ENCODE measurements at regions not wholly inside any gene's neighbourhood (a gene's known extent, or its start where the extent isn't known, plus 50 kb on each side); places are given as distances from the start of the nearest gene placed in this dataset.
"Not testable (repeated sequence)": the region's sequence is repeated elsewhere in the genome, so short reads cannot be mapped to it uniquely, and the experiment has no call there.

DNA sequence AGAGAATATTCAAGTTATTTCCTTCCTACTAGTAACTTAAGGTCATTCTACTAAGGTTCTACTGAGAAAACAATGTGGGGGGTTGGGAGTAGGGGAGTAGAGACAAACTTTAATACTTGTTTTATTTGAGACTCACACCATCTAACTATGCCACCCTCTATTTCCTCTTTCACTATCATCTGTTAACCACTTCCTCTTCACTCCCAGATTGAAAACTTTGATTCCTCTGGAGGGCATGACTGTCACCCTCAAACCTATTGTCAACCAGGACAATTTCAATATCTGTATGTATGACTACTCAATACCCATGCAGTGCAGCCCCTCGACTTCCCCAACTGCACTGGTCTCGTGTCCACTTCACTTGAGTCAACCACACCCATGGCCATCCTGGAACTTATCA, 165.6 kb upstream of the POGK start:
- Mint-ChIP-seq H3K36me3 (no peaks in the 10 kb centered on the region), H3K27me3 (ENCODE audit: low read depth) (peaks cover 2% of the 10 kb centered on the region), H3K9me3 (no peaks in the 10 kb centered on the region), H3K4me3 (no peak overlapping the region), H3K27ac (no peak overlapping the region), H3K4me1 (no peaks in the 10 kb centered on the region)
- TF ChIP-seq, protein P1, sequence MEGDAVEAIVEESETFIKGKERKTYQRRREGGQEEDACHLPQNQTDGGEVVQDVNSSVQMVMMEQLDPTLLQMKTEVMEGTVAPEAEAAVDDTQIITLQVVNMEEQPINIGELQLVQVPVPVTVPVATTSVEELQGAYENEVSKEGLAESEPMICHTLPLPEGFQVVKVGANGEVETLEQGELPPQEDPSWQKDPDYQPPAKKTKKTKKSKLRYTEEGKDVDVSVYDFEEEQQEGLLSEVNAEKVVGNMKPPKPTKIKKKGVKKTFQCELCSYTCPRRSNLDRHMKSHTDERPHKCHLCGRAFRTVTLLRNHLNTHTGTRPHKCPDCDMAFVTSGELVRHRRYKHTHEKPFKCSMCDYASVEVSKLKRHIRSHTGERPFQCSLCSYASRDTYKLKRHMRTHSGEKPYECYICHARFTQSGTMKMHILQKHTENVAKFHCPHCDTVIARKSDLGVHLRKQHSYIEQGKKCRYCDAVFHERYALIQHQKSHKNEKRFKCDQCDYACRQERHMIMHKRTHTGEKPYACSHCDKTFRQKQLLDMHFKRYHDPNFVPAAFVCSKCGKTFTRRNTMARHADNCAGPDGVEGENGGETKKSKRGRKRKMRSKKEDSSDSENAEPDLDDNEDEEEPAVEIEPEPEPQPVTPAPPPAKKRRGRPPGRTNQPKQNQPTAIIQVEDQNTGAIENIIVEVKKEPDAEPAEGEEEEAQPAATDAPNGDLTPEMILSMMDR (IDR thresholded peaks at IDR 0.05; ENCODE audit: unreplicated experiment) = no peak
- DNase-seq (ENCODE audit: low spot score in 2 of 2, unreplicated experiment in 2 of 2) = no peak

DNA sequence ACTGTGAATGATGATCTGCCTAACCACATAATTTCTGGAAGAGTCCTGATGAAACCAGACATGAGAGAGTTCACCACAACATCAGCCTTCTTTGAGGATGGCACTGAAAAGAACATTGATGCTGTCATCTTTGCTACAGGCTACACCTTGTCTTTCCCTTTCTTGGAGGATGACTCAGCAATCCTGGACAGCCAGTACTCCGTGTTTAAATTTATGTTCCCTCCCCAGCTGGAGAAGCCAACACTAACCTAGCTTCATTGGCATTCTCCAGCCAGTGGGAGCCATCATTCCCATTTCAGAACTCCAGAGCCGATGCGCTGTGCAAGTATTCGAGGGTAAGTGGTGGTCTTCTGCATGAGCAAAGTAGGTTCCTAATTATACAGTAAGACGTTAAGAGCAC, 164.1 kb upstream of the POGK start:
- TF ChIP-seq, protein P1 (IDR thresholded peaks at IDR 0.05; ENCODE audit: unreplicated experiment) = no peak
- no peaks in the 10 kb centered on the region for H3K9me3 Mint-ChIP-seq
- DNase-seq (ENCODE audit: low spot score in 2 of 2, unreplicated experiment in 2 of 2) = no peak
- H3K4me1 Mint-ChIP-seq = no peaks in the 10 kb centered on the region
- no peak overlapping the region for H3K4me3 Mint-ChIP-seq
- no peaks in the 10 kb centered on the region for H3K36me3 Mint-ChIP-seq
- H3K27me3 Mint-ChIP-seq (ENCODE audit: low read depth) = no peaks in the 10 kb centered on the region
- H3K27ac Mint-ChIP-seq = no peak overlapping the region

DNA sequence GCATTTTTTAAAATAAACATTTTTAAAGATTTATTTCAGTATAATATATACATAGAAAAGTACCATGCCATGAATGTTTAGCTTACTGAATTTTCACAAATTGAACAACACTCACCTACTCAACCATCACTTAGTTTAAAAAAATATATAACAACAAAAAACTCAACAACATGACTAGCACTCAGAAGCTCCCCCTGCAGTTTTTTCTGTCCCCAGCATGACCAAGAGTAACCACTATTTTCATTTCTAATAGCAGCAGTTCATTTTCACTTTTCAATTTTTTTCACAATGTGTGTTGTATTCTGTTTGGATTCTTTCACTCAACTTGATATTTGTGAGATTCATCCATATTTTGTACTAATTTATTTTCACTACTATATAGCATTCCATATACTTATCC, 162.3 kb upstream of the POGK start:
- H3K36me3 Mint-ChIP-seq = no peaks in the 10 kb centered on the region
- no peaks in the 10 kb centered on the region for H3K27me3 Mint-ChIP-seq (ENCODE audit: low read depth)
- H3K4me1 Mint-ChIP-seq = no peaks in the 10 kb centered on the region
- TF ChIP-seq, protein P1 (IDR thresholded peaks at IDR 0.05; ENCODE audit: unreplicated experiment) = no peak
- H3K9me3 Mint-ChIP-seq = no peaks in the 10 kb centered on the region
- H3K4me3 Mint-ChIP-seq = no peak overlapping the region
- no peak overlapping the region for H3K27ac Mint-ChIP-seq
- no peak for DNase-seq (ENCODE audit: low spot score in 2 of 2, unreplicated experiment in 2 of 2)

DNA sequence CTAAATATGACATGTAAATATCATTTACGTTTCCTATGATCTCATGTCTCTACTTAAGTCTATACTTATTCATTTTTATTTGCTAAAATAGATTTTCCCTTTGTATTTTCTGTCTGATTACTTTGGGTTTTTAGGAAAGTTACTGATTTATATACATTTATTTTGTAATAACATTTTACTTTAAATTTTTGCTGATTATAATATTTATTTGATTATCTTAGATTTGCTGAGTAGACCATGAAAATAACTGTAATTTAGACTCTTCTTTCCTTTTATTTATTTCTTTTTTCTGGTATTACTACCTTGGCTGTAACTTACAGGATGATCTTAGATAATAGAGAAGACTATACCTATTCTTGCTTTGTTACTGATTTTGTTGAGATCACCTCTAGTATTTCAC, 159.9 kb upstream of the POGK start:
- Mint-ChIP-seq H3K27me3 (ENCODE audit: low read depth) (no peaks in the 10 kb centered on the region), H3K4me1 (no peaks in the 10 kb centered on the region), H3K9me3 (no peaks in the 10 kb centered on the region), H3K4me3 (no peak overlapping the region), H3K36me3 (no peaks in the 10 kb centered on the region), H3K27ac (no peak overlapping the region)
- TF ChIP-seq, protein P1 (IDR thresholded peaks at IDR 0.05; ENCODE audit: unreplicated experiment) = no peak
- DNase-seq (ENCODE audit: low spot score in 2 of 2, unreplicated experiment in 2 of 2) = no peak

DNA sequence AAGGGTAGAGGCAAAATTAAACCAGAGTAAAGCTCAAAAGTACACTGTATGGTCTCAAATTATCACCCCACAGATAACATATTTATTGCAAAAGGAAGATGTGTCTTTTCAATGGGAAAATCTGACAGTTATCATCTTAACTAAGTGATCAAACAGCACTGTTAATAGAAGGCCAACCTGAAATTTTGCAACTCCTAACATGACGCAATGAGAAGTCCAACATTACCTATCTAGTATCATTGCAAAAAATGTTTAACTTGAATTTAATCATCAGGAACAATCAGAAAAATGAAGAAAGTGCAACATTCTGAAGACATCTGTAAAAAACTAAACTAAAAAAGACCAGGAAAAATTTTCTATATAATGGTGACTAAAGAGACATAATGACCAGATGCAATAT, 156.7 kb upstream of the POGK start:
- Mint-ChIP-seq H3K27me3 (ENCODE audit: low read depth) (no peaks in the 10 kb centered on the region), H3K36me3 (no peaks in the 10 kb centered on the region), H3K9me3 (peaks cover 25% of the 10 kb centered on the region), H3K4me1 (no peaks in the 10 kb centered on the region), H3K27ac (no peak overlapping the region), H3K4me3 (no peak overlapping the region)
- TF ChIP-seq, protein P1 (IDR thresholded peaks at IDR 0.05; ENCODE audit: unreplicated experiment) = no peak
- no peak for DNase-seq (ENCODE audit: low spot score in 2 of 2, unreplicated experiment in 2 of 2)

DNA sequence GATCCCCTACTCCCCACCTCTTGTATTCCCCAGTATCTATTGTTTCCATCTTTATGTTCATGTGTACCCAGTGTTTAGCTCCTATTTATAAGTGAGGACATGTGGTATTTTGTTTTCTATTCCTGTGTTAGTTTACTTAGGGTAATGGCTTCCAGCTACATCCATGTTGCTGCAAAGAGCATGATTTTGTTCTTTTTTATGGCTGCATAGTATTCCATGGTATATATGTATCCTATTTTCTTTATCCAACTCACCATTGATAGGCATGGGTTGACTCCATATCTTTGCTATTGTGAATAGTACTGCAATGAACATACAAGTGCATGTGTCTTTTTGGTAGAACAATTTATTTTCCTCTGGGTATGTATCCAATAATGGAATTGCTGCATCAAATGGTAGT, 154.6 kb upstream of the POGK start:
- not testable (repeated sequence) for DNase-seq (ENCODE audit: low spot score in 2 of 2, unreplicated experiment in 2 of 2); H3K27me3 Mint-ChIP-seq (ENCODE audit: low read depth); H3K36me3 Mint-ChIP-seq; H3K4me1 Mint-ChIP-seq; H3K27ac Mint-ChIP-seq; H3K4me3 Mint-ChIP-seq
- peaks cover 29% of the 10 kb centered on the region for H3K9me3 Mint-ChIP-seq
